ENCODE measurements at regions not wholly inside any gene's neighbourhood (a gene's known extent, or its start where the extent isn't known, plus 50 kb on each side); places are given as distances from the start of the nearest gene placed in this dataset.

GRCh38 chr21:43347461-43348169 lies 79.3 kb downstream of the SIK1 start:
- Histone ChIP-seq H3K4me3 (ENCODE audit: low read depth in 1 of 2, low read length in 2 of 2) (no peak overlapping the region), H3K9ac (ENCODE audit: low read length) (no peak overlapping the region), H3K9me3 (ENCODE audit: low read length) (no peaks in the 10 kb centered on the region), H3K36me3 (ENCODE audit: insufficient read depth, low read length) (no peaks in the 10 kb centered on the region), H3K27ac (ENCODE audit: low read depth, low read length) (no peak overlapping the region), H3K27me3 (ENCODE audit: control insufficient read depth in 1 of 2, insufficient read depth in 2 of 2, low read length in 2 of 2) (no peaks in the 10 kb centered on the region), H3K4me1 (ENCODE audit: insufficient read depth, low read length) (no peaks in the 10 kb centered on the region)

- H3K9ac ChIP-seq (ENCODE audit: low read length), result no peak overlapping the region
- no peak overlapping the region for H3K27ac ChIP-seq (ENCODE audit: low read depth, low read length)
- no peaks in the 10 kb centered on the region for H3K9me3 ChIP-seq (ENCODE audit: low read length)
- H3K27me3 ChIP-seq (ENCODE audit: control insufficient read depth in 1 of 2, insufficient read depth in 2 of 2, low read length in 2 of 2), result no peaks in the 10 kb centered on the region
- no peaks in the 10 kb centered on the region for H3K4me1 ChIP-seq (ENCODE audit: insufficient read depth, low read length)
- H3K4me3 ChIP-seq (ENCODE audit: low read depth in 1 of 2, low read length in 2 of 2), result no peak overlapping the region
- H3K36me3 ChIP-seq (ENCODE audit: insufficient read depth, low read length), result no peaks in the 10 kb centered on the region
Measured at GRCh38 chr21:43346551-43346950, 80.4 kb downstream of the SIK1 start.

GRCh38 chr21:43345746-43346409 lies 81.1 kb downstream of the SIK1 start:
- Histone ChIP-seq H3K4me3 (ENCODE audit: low read depth in 1 of 2, low read length in 2 of 2) (no peak overlapping the region), H3K9me3 (ENCODE audit: low read length) (no peaks in the 10 kb centered on the region), H3K27me3 (ENCODE audit: control insufficient read depth in 1 of 2, insufficient read depth in 2 of 2, low read length in 2 of 2) (no peaks in the 10 kb centered on the region), H3K9ac (ENCODE audit: low read length) (no peak overlapping the region), H3K36me3 (ENCODE audit: insufficient read depth, low read length) (no peaks in the 10 kb centered on the region), H3K27ac (ENCODE audit: low read depth, low read length) (no peak overlapping the region), H3K4me1 (ENCODE audit: insufficient read depth, low read length) (no peaks in the 10 kb centered on the region)

- Histone ChIP-seq H3K9ac (ENCODE audit: low read length) (no peak overlapping the region), H3K4me1 (ENCODE audit: insufficient read depth, low read length) (no peaks in the 10 kb centered on the region), H3K27ac (ENCODE audit: low read depth, low read length) (no peak overlapping the region), H3K27me3 (ENCODE audit: control insufficient read depth in 1 of 2, insufficient read depth in 2 of 2, low read length in 2 of 2) (no peaks in the 10 kb centered on the region), H3K9me3 (ENCODE audit: low read length) (no peaks in the 10 kb centered on the region), H3K36me3 (ENCODE audit: insufficient read depth, low read length) (no peaks in the 10 kb centered on the region), H3K4me3 (ENCODE audit: low read depth in 1 of 2, low read length in 2 of 2) (no peak overlapping the region)
Measured at GRCh38 chr21:43345046-43345745, 81.7 kb downstream of the SIK1 start.

GRCh38 chr21:43343992-43344886 lies 82.7 kb downstream of the SIK1 start:
- Histone ChIP-seq H3K9ac (ENCODE audit: low read length) (no peak overlapping the region), H3K4me1 (ENCODE audit: insufficient read depth, low read length) (no peaks in the 10 kb centered on the region), H3K27me3 (ENCODE audit: control insufficient read depth in 1 of 2, insufficient read depth in 2 of 2, low read length in 2 of 2) (peaks cover 0 to 5% of the 10 kb centered on the region in 2 donors), H3K27ac (ENCODE audit: low read depth, low read length) (no peak overlapping the region), H3K9me3 (ENCODE audit: low read length) (no peaks in the 10 kb centered on the region), H3K4me3 (ENCODE audit: low read depth in 1 of 2, low read length in 2 of 2) (no peak overlapping the region), H3K36me3 (ENCODE audit: insufficient read depth, low read length) (no peaks in the 10 kb centered on the region)

- Histone ChIP-seq H3K36me3 (ENCODE audit: insufficient read depth, low read length) (no peaks in the 10 kb centered on the region), H3K9ac (ENCODE audit: low read length) (no peak overlapping the region), H3K4me1 (ENCODE audit: insufficient read depth, low read length) (no peaks in the 10 kb centered on the region), H3K9me3 (ENCODE audit: low read length) (no peaks in the 10 kb centered on the region), H3K27ac (ENCODE audit: low read depth, low read length) (no peak overlapping the region), H3K27me3 (ENCODE audit: control insufficient read depth in 1 of 2, insufficient read depth in 2 of 2, low read length in 2 of 2) (peaks cover 0 to 5% of the 10 kb centered on the region in 2 donors), H3K4me3 (ENCODE audit: low read depth in 1 of 2, low read length in 2 of 2) (no peak overlapping the region)
Measured at GRCh38 chr21:43343095-43343991, 83.6 kb downstream of the SIK1 start.

GRCh38 chr21:43342301-43342881 lies 84.5 kb downstream of the SIK1 start:
- no peaks in the 10 kb centered on the region for H3K36me3 ChIP-seq (ENCODE audit: insufficient read depth, low read length)
- no peaks in the 10 kb centered on the region for H3K9me3 ChIP-seq (ENCODE audit: low read length)
- H3K4me3 ChIP-seq (ENCODE audit: low read depth in 1 of 2, low read length in 2 of 2), result no peak overlapping the region
- H3K4me1 ChIP-seq (ENCODE audit: insufficient read depth, low read length), result no peaks in the 10 kb centered on the region
- H3K27me3 ChIP-seq (ENCODE audit: control insufficient read depth in 1 of 2, insufficient read depth in 2 of 2, low read length in 2 of 2), result peaks cover 0 to 5% of the 10 kb centered on the region in 2 donors
- H3K9ac ChIP-seq (ENCODE audit: low read length), result no peak overlapping the region
- H3K27ac ChIP-seq (ENCODE audit: low read depth, low read length), result no peak overlapping the region

GRCh38 chr21:43341378-43342161 lies 85.4 kb downstream of the SIK1 start:
- H3K27me3 ChIP-seq (ENCODE audit: control insufficient read depth in 1 of 2, insufficient read depth in 2 of 2, low read length in 2 of 2), result peaks cover 0 to 5% of the 10 kb centered on the region in 2 donors
- H3K27ac ChIP-seq (ENCODE audit: low read depth, low read length), result no peak overlapping the region
- no peaks in the 10 kb centered on the region for H3K4me1 ChIP-seq (ENCODE audit: insufficient read depth, low read length)
- no peak overlapping the region for H3K9ac ChIP-seq (ENCODE audit: low read length)
- H3K4me3 ChIP-seq (ENCODE audit: low read depth in 1 of 2, low read length in 2 of 2), result no peak overlapping the region
- no peaks in the 10 kb centered on the region for H3K36me3 ChIP-seq (ENCODE audit: insufficient read depth, low read length)
- no peaks in the 10 kb centered on the region for H3K9me3 ChIP-seq (ENCODE audit: low read length)

GRCh38 chr21:43340491-43341377 lies 86.2 kb downstream of the SIK1 start:
- H3K27ac ChIP-seq (ENCODE audit: low read depth, low read length), result no peak overlapping the region
- H3K9me3 ChIP-seq (ENCODE audit: low read length), result no peaks in the 10 kb centered on the region
- H3K9ac ChIP-seq (ENCODE audit: low read length), result no peak overlapping the region
- H3K27me3 ChIP-seq (ENCODE audit: control insufficient read depth in 1 of 2, insufficient read depth in 2 of 2, low read length in 2 of 2), result peaks cover 0 to 5% of the 10 kb centered on the region in 2 donors
- H3K36me3 ChIP-seq (ENCODE audit: insufficient read depth, low read length), result no peaks in the 10 kb centered on the region
- H3K4me3 ChIP-seq (ENCODE audit: low read depth in 1 of 2, low read length in 2 of 2), result no peak overlapping the region
- H3K4me1 ChIP-seq (ENCODE audit: insufficient read depth, low read length), result no peaks in the 10 kb centered on the region
